Pancreas (tissue), 10 donors: ENCODE measurements at regions not wholly inside any gene's neighbourhood (a gene's known extent, or its start where the extent isn't known, plus 50 kb on each side); places are given as distances from the start of the nearest gene placed in this dataset.

Experiments
- ATAC-seq, 4 donors: fragments of 200-7000 bp; cut with Tn5 transposase; one replicate each; pipeline versions ENCODE4 v1.8.0 to v1.9.1; 2020; ENCODE audit warnings: mild to moderate bottlenecking in 4 of 4, moderate library complexity in 4 of 4
- DNase-seq, 6 donors: peaks; one replicate each; pipeline ENCODE4 v3.0.0-alpha.2; 2020
- FAIRE-seq: peaks from 2 replicates; lab custom pipeline; 2012; peaks lifted over from hg19 to GRCh38; lab: Jason Lieb, UNC
- H3K27ac ChIP-seq, 4 donors: fragments of 200-600 bp; sonication (generic); 1 replicate in 3 of 4; 2 replicates in 1 of 4; pipeline versions ENCODE4 v1.5.0 to v1.8.0; 2020
- H3K27me3 ChIP-seq, 4 donors: fragments of 200-600 bp; one replicate each; pipeline ENCODE4 v1.8.0; 2021
- H3K36me3 ChIP-seq, 3 donors: fragments of 200-600 bp; sonication (generic) in 1 of 3; one replicate each; pipeline versions ENCODE4 v1.5.0 to v1.8.0; 2020 to 2021
- H3K4me1 ChIP-seq, 3 donors: fragments of 200-600 bp; one replicate each; pipeline ENCODE4 v1.8.0; 2021
- H3K4me3 ChIP-seq, 4 donors: fragments of 200-600 bp; sonication (generic) in 2 of 4; one replicate each; pipeline versions ENCODE4 v1.5.0 to v1.8.0; 2020 to 2021
- H3K9me3 ChIP-seq, 4 donors: fragments of 200-600 bp; one replicate each; pipeline ENCODE4 v1.8.0; 2021
- WGBS, 2 donors: extraction: QIAGEN DNeasy Blood & Tissue Kit; methylation state at CpG; one replicate each; pipeline ENCODE4 v1.1.7; 2013; 5-methylcytosine and 5-hydroxymethylcytosine counted together
- intact Hi-C, 3 donors: fragments of 100-400 bp; cut with DNase I; formaldehyde crosslinking; loops; one replicate each; pipeline versions ENCODE4 v1.11.1 to v1.14.2; 2022
- TF ChIP-seq, protein P1 (sequence below), 4 donors: fragments of 200-600 bp; sonication (generic) in 3 of 4; IDR thresholded peaks; one replicate each; pipeline versions ENCODE4 v1.5.0 to v1.8.0; 2021; ENCODE audit warnings: antibody characterized with exemption in 4 of 4
- donor health status: healthy with polysubstance abuse.
- donor health status: DM: no; HTN: no; CAD: no; lungs with moderate emphysema.
- donor health status: DM: no; HTN: no; CAD: no.
- donor health status: control.
- donor health status: control.
- donor health status: Bipolar disorder and iron deficiency.
- donor health status: DM: yes; HTN: yes; CAD: no.
- donor health status: DM: no; HTN: no; CAD: no.
- donor health status: DM: no; HTN: no; CAD: no.
- donor health status: DM: yes; HTN: yes; CAD: no.

DNA sequence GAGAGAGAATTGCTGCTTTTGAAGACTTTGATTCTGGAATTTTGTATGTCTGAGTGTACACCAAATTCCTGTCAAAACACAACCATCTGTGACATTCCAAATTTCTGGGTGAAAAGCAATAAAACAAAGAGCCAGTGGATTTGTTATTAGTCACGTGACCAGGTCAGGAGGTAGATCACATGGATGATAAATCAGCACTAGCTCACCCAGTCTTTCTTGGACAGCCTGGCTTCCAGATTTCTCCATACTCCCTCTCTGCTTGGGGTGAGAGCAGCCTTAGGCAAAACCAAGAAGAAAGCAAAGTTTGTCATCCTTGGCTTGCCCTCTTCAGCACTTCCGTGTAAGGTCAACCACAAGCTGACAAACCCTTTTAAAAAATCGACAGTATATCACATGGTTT lies 194.2 kb downstream of the CLCN4 start:
- FAIRE-seq (no peak), ATAC-seq (no peak), DNase-seq (no peak)
- peaks cover 0 to 11% (median 3%) of the 10 kb centered on the region in 4 donors for H3K27me3 ChIP-seq
- H3K9me3 ChIP-seq = no peaks in the 10 kb centered on the region
- H3K36me3 ChIP-seq = no peaks in the 10 kb centered on the region
- intact Hi-C loops = no loop called here
- TF ChIP-seq, protein P1, sequence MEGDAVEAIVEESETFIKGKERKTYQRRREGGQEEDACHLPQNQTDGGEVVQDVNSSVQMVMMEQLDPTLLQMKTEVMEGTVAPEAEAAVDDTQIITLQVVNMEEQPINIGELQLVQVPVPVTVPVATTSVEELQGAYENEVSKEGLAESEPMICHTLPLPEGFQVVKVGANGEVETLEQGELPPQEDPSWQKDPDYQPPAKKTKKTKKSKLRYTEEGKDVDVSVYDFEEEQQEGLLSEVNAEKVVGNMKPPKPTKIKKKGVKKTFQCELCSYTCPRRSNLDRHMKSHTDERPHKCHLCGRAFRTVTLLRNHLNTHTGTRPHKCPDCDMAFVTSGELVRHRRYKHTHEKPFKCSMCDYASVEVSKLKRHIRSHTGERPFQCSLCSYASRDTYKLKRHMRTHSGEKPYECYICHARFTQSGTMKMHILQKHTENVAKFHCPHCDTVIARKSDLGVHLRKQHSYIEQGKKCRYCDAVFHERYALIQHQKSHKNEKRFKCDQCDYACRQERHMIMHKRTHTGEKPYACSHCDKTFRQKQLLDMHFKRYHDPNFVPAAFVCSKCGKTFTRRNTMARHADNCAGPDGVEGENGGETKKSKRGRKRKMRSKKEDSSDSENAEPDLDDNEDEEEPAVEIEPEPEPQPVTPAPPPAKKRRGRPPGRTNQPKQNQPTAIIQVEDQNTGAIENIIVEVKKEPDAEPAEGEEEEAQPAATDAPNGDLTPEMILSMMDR (IDR thresholded peaks at IDR 0.05) = no peak
- H3K27ac ChIP-seq = no peak overlapping the region
- H3K4me1 ChIP-seq = no peaks in the 10 kb centered on the region
- no peak overlapping the region for H3K4me3 ChIP-seq
- WGBS, 2 donors = 42 to 46% methylated on average over 3 of the region's 3 CpGs

GRCh38 chrX:10352536-10352935 lies 195.8 kb downstream of the CLCN4 start:
- 41 to 54% methylated on average over 1 of the region's 1 CpG for WGBS, 2 donors
- TF ChIP-seq, protein P1 (IDR thresholded peaks at IDR 0.05) = no peak
- Histone ChIP-seq H3K4me3 (no peak overlapping the region), H3K27ac (no peak overlapping the region), H3K4me1 (no peaks in the 10 kb centered on the region), H3K9me3 (no peaks in the 10 kb centered on the region), H3K36me3 (no peaks in the 10 kb centered on the region), H3K27me3 (peaks cover 0 to 11% (median 3%) of the 10 kb centered on the region in 4 donors)
- peak; percentile 78 for FAIRE-seq
- no peak for DNase-seq
- intact Hi-C loops = no loop called here
- ATAC-seq = no peak

GRCh38 chrX:10356979-10357378 lies 200.2 kb downstream of the CLCN4 start:
- H3K4me3 ChIP-seq = no peak overlapping the region
- H3K27ac ChIP-seq = no peak overlapping the region
- H3K9me3 ChIP-seq = no peaks in the 10 kb centered on the region
- 84 to 95% methylated on average over 3 of the region's 3 CpGs for WGBS, 2 donors
- TF ChIP-seq, protein P1 (IDR thresholded peaks at IDR 0.05) = no peak
- DNase-seq (no peak), ATAC-seq (no peak), FAIRE-seq (no peak)
- intact Hi-C loops = no loop called here
- H3K36me3 ChIP-seq = no peaks in the 10 kb centered on the region
- H3K4me1 ChIP-seq = no peaks in the 10 kb centered on the region
- peaks cover 0 to 10% (median 3%) of the 10 kb centered on the region in 4 donors for H3K27me3 ChIP-seq

DNA sequence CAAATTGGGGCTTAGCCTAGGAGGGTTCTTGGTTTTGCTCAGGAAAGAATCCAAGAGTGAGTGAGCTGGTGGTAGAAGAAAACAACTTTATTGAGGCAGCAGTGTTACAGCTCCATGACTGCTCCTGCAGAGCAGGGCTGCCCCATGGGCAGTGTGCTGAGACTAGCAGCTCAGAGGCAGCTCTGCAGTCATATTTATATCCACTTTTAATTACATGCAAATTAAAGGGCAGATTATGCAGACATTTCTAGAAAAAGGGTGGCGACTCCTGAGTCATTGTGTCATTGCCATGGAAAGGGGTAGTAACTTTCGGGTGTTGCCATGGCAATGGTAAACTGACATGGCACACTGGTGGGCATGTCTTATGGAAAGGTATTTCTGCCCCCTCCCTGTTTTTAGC lies 202.2 kb downstream of the CLCN4 start:
- Histone ChIP-seq H3K27me3 (peaks cover 0 to 7% (median 2%) of the 10 kb centered on the region in 4 donors), H3K4me1 (no peaks in the 10 kb centered on the region), H3K36me3 (no peaks in the 10 kb centered on the region), H3K4me3 (no peak overlapping the region), H3K9me3 (no peaks in the 10 kb centered on the region), H3K27ac (no peak overlapping the region)
- FAIRE-seq (no peak), DNase-seq (no peak), ATAC-seq (no peak)
- TF ChIP-seq, protein P1 (IDR thresholded peaks at IDR 0.05) = no peak
- intact Hi-C loops = no loop called here
- 64 to 82% methylated on average over 2 of the region's 2 CpGs for WGBS, 2 donors

DNA sequence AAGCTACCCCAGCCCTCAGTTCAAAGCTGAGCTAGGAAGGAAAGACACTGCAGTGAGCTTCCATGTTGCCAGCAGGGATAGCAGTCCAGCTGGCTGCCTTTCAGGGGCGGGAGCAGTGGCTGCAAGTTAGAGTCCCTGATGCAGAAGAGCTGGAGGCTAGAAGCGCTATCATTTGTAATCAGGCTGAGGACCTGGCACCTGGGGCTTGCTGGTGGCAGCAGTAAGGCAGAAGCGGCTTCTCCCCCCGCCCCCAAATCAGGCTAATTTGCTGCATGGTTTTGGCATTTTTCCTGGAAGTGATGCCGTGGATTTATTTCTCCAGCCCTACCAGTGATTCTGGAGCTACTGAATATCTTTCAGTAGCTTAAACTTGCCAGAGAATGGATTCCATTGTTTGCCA lies 203.3 kb downstream of the CLCN4 start:
- TF ChIP-seq, protein P1 (IDR thresholded peaks at IDR 0.05) = no peak
- Histone ChIP-seq H3K4me1 (no peaks in the 10 kb centered on the region), H3K36me3 (no peaks in the 10 kb centered on the region), H3K9me3 (no peaks in the 10 kb centered on the region), H3K27ac (no peak overlapping the region), H3K4me3 (no peak overlapping the region), H3K27me3 (peaks cover 0 to under 1% (median 0%) of the 10 kb centered on the region in 4 donors)
- WGBS, 2 donors = 37 to 48% methylated on average over 5 of the region's 5 CpGs
- FAIRE-seq (no peak), DNase-seq (no peak), ATAC-seq (no peak)
- intact Hi-C loops = no loop called here
